ENCODE measurements at regions not wholly inside any gene's neighbourhood (a gene's known extent, or its start where the extent isn't known, plus 50 kb on each side); places are given as distances from the start of the nearest gene placed in this dataset.

DNA sequence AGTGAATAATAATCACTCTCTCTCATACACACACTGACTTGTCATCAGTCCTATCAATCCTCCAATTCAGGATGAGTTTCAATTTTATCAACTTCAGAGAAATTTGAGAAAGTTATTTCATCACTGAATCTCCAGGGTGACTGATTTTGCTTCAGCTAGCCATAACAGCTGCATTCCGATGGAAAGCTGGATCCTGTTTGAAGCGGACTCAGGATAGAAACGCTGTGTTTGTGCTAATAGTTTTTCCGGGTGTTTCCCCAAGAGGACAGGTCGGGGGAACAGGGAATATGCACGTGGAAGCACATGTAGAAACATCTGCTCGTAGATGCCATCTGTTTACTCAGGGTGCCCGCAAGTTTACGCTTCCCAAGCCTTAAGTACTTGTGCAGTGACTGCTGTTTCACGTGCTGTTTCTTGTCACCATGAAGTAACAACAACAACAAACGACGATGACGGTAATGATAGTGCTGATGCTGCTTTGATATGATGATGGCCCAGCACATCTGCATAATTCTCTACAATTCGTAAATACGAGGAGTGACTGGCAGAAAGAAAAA, 263.7 kb upstream of the DAPK1 start:
- FAIRE-seq (no peak), DNase-seq (ENCODE audit: insufficient read length, low spot score) (no peak)

DNA sequence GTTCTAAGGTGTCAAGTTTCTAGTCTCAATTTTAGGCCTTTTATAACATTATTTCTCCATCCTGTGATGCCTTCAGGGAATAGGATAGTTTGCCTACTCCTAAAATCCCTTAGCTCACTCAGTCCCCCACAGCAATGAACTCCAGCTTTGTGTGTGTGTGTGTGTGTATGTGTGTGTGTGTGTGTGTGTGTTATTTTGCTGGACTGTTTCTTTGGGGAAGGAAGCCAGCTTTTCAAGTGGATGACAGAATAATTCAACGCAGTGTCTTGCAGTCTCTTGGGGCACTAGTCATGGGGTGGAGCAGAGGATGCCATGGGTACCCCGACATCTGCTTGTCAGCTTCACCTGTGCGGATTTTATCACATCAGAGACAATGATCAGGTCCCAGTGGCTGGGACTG, 262.8 kb upstream of the DAPK1 start:
- DNase-seq (ENCODE audit: insufficient read length, low spot score), result no peak
- no peak for FAIRE-seq

DNA sequence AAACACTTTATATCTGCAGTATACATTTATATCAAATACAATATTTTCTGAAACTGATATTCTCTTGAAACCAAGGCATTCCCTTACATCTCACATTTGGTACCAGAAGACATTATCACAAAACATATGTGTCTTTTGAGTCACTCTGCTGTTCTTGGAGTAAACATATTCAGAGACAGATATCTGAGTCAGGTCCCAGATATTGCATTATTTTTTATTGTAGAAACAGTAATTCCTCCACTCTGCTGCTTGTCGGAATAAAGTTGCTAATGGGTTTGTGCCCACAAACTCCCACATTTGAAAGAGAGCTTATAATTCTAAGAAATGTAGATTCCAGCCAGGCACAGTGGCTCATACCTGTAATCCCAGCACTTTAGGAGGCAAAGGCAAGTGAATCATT, 261.1 kb upstream of the DAPK1 start:
- FAIRE-seq (no peak), DNase-seq (ENCODE audit: insufficient read length, low spot score) (no peak)

DNA sequence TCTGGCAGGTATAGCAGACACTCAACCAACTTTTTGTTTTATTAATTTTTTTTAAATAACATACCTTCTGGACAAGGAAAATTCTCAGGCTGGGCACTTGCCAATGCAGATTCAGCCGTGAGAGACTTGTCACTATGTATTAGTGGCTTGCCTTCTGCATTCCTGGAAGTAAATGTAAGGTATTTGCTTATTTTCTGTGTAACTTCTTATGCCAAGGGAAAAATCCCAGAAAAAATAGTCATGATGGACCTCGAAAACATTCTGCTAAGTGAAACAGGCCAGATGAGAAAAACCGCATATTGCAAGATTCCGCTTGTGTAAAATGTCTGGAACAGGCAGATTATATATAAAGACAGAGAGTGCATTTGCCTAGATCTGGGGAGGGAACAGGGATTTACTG, 260.3 kb upstream of the DAPK1 start:
- FAIRE-seq, result no peak
- DNase-seq (ENCODE audit: insufficient read length, low spot score), result no peak

DNA sequence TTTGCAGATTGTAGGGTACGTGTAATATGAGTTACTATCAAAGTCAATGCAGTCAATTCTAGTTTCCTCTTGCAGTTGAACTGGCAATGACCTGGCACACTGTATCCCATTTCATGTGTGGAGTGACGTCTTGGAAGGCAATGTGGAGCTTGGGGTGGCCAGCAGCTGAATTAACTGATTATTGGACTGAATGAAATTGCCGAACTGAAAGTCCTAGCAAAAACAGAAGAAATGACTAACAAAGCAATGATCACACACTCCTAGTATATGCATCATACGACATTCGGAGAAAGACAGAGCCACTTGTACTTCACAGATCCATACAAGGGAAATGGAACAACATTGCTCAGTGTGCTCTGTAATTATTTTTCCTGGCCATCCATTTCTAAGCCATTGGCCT, 259.1 kb upstream of the DAPK1 start:
- no peak for FAIRE-seq
- DNase-seq (ENCODE audit: insufficient read length, low spot score), result no peak

DNA sequence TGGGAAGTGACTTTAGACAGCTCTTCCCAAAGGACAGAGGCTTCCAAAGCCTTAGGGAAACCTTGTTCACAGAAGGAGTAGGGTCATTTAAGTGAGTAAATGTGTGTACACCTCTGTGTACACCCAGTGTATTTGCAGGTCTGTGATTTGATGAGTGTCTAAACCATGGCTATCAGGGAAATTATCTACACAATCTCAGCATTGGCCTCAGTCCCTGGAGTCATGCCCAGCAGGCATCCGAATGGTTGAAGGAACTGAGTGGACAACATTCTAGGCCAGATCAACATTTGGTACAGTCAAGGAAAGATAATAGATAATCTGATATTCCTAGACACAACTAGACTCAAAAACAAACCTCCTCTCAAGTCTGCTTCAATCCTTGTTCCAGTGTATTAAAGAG, 258.4 kb upstream of the DAPK1 start:
- FAIRE-seq, result no peak
- no peak for DNase-seq (ENCODE audit: insufficient read length, low spot score)

DNA sequence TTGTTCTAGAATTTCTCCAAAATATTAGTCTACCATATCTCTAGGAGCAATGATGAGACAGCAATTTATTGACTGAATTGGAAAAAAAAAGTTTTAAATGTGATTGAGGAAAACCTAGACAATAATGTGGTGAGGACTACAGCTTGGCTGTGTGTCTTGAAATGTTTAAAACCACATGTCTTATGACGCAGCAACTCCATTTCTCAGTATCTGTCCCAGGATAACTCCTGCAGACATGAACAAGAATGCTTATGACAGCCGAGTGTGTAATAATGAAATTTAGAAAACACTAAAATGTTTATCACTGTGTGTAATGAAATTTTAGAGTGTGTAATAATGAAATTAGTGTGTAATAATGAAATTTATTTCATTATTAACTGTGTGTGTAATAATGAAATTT, 254.1 kb upstream of the DAPK1 start:
- FAIRE-seq, result no peak

DNA sequence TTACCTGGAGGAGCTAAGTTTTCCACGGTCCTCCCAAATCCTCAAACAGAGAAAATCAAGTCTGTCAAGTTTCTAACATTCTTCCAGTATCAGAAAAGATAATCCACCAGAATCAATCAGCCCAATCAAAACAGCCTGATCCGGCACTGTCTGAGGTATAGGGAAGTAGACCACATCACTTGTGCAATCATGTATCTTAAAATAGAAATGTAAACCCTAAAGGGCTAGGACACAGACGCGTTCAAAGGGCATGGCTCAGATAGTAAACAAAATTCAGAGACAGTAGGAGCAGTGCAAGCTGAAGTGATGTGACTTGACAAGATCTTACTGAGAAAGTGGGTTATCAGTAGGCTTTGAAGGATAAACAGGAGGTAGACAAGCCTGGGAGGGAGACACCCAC, 252.4 kb upstream of the DAPK1 start:
- DNase-seq (ENCODE audit: insufficient read length, low spot score), result no peak
- no peak for FAIRE-seq

More for the DNA sequence above, 254.1 kb upstream of the DAPK1 start:
- no peak for DNase-seq (ENCODE audit: insufficient read length, low spot score)

DNA sequence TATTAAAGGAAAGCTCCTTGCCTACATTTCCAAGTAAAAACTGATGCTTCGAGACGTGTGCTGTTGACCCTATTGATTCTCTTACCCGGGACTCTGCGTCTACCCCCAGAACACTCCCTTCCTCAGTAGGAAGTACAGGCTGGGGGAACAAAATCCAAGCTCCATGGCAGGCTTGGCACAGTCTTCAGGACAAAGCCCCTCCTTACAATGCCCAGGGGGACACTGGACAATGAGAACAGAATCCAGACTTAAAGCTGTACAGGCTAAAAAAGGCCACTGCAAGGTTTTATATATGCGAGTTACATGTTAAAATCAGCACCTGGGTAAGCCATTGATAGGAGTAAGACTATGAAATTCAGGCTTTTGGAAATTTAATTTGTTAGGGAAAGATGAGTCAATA, 250.6 kb upstream of the DAPK1 start:
- no peak for DNase-seq (ENCODE audit: insufficient read length, low spot score)
- FAIRE-seq, result no peak

DNA sequence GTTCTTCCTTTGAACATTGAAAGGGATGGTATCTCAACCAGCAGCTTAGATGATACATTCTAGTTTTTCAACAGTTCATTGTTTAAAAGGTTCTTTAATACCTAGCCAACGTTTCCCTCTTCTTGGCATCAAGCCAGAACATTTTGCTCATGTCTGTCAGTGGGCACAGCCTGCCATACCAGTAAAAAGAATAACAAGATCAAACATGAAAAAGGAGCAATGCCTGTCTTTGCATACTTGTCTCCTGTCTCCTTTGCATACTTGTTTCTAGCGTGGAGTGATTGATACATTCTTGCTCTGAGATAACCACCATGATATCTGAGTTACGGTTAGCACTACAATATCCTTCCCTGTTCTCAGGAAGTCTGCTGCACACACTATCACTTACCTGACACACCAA, 248.6 kb upstream of the DAPK1 start:
- DNase-seq (ENCODE audit: insufficient read length, low spot score) (no peak), FAIRE-seq (no peak)

DNA sequence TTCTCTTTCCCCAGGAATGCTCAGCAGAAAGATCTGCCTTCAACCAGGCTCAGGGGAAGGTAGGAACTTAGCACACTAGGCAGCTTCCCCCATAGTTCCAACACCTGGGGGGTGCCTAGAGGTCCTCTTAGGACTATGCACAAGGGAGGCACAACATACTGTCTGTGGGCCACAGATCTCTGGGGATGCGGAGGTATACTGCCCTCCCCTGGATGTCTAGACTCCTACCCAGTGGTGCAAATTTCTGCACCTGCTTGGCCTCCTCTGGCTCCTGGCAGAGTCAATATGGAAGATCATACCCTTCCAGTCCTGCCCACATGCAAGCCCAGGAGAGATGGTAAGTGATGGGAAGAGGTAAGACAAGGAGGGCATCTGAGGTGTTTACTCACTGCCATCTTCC, 247.5 kb upstream of the DAPK1 start:
- FAIRE-seq (no peak), DNase-seq (ENCODE audit: insufficient read length, low spot score) (no peak)

DNA sequence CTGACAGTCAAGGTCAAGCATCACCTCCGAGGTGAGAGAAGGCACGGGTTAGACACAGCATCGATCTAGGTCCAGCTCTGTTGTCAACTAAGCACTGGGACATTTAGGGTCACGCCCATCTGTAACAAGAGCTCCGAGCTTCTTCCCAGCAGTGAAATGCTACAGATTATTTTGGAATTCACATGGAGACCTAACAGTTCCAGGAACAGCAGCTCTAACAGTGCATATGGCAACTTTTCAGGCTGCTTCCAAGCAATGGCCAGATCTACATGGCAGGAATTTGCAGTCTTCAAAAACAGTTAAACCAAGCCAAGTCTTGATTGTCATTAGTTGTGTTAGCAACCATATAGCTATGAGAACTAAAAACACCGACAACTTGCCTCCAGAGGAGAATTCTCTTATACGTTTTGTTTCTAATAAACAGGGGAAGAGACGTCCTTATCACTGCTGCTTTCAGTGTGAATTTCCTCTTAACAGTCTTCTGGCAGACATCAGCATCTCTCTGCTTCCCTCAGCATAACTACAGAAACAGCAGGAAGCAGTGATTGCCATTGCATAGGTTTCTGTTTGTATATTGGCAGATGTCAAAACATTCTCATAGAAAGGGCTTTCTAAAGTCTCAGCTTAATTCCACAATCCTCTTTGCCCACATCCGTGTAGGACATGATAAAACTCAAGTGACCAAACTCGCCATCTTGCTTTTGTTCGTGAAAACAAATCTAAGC, 242.1 kb upstream of the DAPK1 start:
- no peak for FAIRE-seq
- no peak for DNase-seq (ENCODE audit: insufficient read length, low spot score)

DNA sequence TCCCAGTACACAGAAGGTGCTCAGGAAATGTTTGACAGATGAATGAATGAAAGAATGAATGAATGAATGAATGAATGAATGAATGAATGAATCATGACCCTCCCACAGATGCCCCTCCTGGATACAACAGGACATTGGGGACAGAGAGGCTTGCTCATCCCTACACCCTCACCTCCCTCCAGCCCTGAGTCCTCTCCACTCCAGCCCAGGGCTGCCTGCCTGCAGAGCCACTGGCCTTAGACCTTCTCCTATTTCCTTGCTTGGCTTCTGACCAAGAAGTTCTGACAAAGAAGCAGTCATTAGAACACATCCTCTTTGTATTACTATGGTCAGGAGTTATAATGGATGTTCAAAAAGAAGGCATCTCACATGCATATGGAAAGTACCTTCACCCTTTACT, 240.7 kb upstream of the DAPK1 start:
- DNase-seq (ENCODE audit: insufficient read length, low spot score), result no peak
- FAIRE-seq, result no peak

DNA sequence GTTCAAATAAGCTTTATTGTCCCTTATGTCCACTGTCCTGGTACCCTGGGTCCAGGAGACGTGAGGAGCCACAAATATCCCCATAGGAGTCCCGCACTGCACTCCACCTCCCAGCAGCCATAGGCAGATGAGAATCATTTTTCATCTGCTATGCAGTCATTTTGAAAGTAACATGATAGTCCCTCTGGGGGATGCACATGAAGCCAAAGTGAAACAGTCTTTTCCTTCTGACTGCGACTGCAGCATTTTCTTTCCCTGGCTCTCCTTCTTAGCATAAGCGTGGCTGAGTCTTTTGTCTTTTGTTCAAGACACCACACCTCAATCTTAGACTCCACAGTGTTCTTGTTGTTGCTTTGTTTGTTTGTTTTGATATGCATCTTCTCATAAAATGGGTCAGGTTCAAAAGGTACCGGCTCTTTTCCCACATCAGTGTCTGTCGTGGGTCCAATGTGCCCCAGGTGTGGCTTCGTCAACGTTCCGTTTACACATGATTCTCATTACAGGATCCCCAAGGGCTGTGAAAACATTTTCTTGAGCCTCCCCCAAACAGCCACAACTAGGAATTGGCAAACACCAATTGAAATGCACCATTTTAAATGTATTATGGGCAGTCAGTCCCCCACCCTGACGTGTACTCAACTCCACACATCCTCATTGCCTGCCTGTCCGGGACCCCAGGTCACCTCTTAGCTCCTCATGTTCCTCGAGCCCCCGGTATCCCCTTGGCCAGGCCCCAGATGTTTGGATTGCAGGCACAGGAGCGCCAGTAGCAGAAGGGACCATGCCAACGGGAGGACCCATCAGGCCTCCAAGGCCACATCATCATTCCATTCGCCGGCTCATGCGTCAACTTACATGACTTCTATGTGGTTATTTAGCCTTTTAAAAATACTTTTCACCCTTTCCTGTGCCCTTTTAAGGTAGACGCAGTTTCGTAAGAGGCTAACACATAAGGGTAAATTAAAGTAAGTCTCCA, 237.8 kb upstream of the DAPK1 start:
- DNase-seq (ENCODE audit: insufficient read length, low spot score) (no peak), FAIRE-seq (no peak)

DNA sequence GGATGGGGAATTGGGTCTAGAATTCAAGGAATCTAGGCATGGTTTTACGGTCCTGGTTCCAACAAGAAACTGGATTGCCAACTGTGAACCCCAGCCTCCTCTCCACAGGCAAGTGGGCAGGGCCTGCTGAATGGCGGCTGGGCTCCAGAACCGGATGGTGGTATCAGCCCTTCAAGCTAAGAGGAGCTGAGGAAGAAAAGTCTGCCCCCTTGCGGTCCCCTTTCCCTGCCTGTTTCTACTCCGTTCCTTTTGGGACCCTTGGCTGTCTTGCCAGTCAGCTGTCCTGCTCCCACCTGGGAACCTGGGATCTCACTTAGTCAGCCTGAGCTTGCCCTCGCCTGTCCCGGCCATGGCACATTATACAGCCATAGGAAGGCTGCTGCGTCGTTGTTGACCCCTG, 234.4 kb upstream of the DAPK1 start:
- DNase-seq (ENCODE audit: insufficient read length, low spot score), result no peak
- no peak for FAIRE-seq

DNA sequence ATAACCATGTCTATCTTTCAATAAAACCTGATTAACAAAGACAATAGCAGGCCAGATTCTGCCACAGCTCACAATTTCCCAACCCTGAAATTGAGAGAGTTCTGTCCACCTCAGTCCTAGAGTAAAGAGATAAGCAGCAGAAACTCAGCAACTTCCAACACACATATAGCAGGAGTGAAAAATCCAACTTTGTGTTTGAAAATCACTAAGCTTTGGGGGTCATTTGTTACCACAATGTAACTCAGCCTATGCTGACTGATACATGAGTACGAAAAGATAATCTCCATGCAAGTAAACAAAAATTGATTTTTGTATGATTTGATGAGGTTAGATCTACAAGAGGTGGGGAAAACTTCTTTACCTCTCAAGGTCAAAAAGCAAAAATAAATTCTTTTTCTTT, 231.0 kb upstream of the DAPK1 start:
- DNase-seq (ENCODE audit: insufficient read length, low spot score) (no peak), FAIRE-seq (no peak)

DNA sequence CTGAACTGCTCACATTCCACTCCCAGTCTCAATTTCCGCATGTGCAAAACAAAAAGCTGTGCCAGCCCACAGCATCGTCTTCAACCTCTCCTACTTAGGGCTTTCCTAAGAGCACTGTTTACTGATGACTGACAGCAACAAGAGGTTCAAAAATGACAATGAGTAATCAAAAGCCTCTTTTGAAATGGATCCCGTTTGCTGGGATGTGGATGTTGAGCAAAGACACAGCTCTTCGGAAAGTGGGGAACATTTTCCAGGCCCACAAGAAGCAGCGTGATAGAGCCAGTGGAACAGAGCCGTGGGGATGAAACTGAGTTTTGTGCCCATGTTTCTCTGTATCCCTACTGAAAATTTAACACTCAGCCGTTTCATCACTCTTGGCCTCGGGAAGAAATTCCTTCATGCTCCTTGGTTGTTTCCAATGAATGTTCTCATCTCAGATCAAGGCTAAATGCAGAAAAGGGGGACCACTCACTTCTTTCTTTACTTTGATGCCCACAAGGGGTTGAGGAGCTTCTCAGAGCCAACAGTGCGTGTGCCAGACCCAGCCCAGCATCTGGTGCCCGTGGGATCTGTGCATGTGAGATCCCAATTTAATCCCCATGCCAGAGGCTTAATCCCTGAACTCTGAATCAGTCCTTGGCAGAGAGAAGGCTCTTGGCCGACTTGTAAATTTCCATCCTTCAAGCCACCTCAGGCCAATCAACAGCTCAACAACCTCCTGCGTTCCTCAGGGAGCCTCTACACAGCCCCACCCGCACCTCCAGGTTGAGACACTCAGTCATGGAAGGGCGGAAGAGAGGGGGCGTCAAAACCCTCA, 230.2 kb upstream of the DAPK1 start:
- FAIRE-seq, result no peak
- DNase-seq (ENCODE audit: insufficient read length, low spot score), result no peak

DNA sequence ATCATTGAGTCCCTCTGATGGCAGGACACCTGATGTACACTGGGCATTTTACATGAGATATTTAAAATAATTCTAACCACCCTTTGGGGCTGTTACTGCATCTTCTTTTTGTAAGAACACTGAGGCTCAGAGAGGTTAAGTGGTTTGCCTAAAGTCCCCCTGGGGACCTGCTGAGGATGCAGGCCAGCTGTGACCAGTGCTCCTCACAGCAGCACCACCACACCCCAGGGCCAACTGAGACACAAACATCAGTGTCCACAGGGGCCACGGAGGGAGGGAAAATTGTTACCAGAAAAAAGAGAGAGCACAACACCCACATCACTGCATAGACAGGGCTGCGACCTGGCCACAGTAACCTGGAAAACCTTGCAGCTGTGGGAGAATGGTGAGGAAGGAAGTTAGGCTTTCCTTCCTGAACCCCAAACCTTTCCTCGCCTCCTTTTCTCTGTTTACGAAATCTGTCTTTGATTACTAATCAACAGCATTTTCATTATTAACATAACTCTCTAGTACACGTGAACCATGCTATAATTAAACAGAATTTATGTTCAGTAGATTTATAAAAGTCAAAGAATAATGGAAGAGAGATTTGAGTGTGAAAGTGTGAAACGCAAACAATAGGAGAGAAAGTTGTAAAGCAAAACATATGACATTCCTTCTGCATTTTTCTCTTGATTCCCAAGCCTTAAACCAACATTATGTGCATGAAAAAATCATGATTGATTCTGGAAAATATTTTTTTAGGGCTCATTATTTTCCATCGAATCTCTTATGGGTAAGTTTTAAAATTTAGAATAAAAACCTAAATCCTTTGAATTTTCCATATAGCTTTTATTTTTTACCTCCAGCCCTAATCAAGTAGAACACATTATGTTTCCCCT, 228.1 kb upstream of the DAPK1 start:
- FAIRE-seq (no peak), DNase-seq (ENCODE audit: insufficient read length, low spot score) (no peak)

DNA sequence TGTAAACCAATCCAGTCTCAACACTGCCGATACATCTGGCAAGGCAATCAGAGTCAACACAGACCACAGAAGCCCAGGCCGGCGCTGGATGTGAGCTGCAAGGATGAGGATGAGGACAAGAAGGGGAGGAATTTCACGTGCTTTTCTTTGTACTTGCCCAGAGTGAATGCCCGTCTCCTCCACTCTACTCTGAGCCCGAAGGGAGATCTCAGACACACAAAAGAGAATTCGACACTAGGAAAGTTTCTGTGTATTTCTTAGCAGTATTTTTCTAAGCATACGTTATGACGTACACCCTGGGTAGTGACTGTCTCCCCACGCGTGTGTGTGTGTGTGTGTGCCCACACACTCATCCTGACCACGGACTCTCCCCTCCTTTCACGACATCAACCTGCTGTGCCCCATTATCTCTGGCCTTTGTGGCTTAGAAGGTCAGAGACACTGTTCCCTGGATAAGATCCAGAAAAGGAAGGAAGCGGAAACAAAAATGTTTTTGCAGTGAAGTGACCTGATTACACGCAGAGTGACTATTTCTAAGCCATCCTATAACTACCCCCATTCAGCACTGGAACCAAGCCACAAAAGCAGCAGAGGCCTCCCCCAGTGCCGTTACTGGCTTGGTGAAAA, 227.3 kb upstream of the DAPK1 start:
- DNase-seq (ENCODE audit: insufficient read length, low spot score), result no peak
- FAIRE-seq, result no peak

DNA sequence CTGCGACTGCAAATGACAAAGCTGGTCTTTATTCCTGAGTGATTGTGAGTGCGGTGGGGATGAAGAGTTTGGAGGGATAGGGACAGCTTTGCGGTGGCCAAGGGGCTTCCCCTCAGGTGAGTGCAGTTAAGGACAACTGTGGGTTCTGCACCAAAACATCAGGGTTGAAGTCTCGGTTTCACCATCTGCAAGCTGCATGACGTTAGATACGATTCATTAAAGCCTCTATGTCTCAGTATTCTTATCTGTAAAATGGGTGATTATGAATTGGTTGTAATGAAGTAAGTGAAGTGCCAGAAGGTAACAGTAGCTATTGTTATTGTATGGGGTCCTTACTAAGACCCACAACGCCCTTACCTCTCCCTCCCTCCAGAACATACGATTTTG, 226.8 kb upstream of the DAPK1 start:
- DNase-seq (ENCODE audit: insufficient read length, low spot score) (no peak), FAIRE-seq (no peak)

Measured in GM19239 (cell line).